RCC 7860 (cell line): ENCODE measurements at regions not wholly inside any gene's neighbourhood (a gene's known extent, or its start where the extent isn't known, plus 50 kb on each side); places are given as distances from the start of the nearest gene placed in this dataset.
A peak's percentile ranks its signal among the peaks of the same experiment; 100 is the strongest.
"Not testable (repeated sequence)": the region's sequence is repeated elsewhere in the genome, so short reads cannot be mapped to it uniquely, and the experiment has no call there.

Experiments used
- DNase-seq: peaks from one replicate; pipeline ENCODE4 v3.0.0-alpha.2; 2015; ENCODE audit warnings: low spot score
- FAIRE-seq: peaks from 2 replicates; lab custom pipeline; 2012; peaks lifted over from hg19 to GRCh38; lab: Jason Lieb, UNC

DNA sequence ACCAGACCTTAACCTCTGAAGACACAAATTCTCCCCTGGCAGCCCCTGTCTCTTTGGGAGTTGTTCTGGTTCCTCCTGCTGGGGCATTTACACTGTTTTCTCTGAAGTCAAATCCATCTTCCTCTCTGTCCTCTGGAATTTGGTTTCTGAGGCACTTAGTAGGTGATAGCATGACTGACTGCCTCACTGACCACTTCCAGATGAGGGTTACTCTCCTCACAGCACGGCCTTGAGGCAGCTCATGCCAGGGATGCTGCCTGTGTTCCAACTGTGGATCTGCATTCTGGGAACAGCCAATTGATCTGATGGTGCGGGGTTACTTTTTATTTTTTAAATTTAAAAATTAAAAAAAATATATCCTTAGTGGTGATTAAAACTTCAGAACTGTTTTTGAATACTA is 140.9 kb upstream of the ROPN1 start:
- FAIRE-seq = no peak
- no peak for DNase-seq

GRCh38 chr3:124133366-124133940 is 141.5 kb upstream of the ROPN1 start:
- DNase-seq = no peak
- no peak for FAIRE-seq

DNA sequence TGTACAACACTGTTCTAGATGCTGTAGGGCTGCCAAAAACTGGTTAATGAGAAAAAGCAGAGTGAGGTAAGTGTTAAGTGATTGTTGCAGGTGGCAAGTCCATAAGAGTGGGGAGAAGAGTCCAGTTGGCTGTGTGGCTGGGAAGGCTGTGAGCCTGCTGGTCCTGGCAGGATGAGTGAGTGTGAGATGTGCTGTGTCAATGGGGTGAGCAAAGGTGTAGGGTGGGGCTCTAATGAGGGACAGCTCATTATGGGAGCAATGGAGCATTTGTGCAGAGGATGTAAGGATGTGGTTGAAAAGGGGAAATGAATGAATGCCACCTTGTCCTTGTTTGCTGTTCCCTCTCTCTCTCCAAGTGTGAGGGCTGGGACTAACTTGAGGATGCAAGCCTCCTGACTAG is 145.3 kb upstream of the ROPN1 start:
- DNase-seq (peak; percentile 8), FAIRE-seq (no peak)

DNA sequence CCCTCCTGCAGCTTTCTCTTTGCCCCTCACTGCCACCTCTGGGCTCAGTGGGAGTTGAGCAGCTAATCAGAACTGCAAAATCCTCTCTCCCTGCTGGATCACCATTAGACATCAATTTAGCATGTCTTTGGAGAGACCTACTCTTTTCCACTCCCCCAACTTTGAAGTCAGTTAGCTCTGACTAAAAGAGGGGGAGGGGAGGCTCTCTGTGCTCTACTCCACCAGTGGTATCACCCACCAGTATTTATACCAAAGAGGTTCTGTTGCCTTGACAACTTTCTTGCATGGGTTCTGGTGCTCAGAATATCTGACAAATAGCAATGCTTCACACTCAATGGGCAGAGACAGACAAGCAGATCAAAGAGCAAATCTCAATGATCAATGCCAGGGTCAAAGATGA is 146.2 kb upstream of the ROPN1 start:
- DNase-seq (no peak), FAIRE-seq (no peak)

- FAIRE-seq (peak; percentile 61), DNase-seq (peak; percentile 68)
These were observed 148.8 kb upstream of the ROPN1 start for GRCh38 chr3:124140746-124141145.

DNA sequence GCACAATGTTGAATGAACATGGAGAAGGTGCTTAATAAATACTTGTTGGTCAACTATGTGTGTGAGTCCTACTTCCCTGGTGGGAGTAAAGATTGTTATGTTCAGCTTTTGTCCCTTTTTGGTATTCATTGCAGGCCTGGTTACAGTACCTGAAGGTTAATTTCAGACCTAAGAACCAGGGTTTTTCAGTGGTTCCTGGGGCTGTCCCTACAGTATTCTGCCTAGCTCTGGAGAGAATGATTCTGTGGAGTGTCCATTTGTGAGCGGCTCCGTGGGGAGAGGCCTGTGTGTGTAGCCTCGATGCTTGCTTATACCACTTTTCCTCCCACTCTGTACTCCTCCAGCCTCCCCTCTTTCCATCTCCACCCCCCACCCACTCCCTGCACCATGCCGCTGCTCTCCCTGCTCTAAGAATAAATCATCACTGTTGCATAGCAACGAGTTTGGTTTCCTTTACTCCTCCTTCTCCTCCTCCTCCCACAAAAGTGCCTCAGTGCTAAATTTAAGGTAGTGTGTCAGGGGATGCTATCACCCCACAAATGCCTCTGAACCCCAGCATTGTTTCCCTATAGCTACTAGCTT is 150.6 kb upstream of the ROPN1 start:
- FAIRE-seq (no peak), DNase-seq (no peak)

- FAIRE-seq (no peak), DNase-seq (no peak)
These were observed 151.1 kb upstream of the ROPN1 start for GRCh38 chr3:124143047-124143446.

DNA sequence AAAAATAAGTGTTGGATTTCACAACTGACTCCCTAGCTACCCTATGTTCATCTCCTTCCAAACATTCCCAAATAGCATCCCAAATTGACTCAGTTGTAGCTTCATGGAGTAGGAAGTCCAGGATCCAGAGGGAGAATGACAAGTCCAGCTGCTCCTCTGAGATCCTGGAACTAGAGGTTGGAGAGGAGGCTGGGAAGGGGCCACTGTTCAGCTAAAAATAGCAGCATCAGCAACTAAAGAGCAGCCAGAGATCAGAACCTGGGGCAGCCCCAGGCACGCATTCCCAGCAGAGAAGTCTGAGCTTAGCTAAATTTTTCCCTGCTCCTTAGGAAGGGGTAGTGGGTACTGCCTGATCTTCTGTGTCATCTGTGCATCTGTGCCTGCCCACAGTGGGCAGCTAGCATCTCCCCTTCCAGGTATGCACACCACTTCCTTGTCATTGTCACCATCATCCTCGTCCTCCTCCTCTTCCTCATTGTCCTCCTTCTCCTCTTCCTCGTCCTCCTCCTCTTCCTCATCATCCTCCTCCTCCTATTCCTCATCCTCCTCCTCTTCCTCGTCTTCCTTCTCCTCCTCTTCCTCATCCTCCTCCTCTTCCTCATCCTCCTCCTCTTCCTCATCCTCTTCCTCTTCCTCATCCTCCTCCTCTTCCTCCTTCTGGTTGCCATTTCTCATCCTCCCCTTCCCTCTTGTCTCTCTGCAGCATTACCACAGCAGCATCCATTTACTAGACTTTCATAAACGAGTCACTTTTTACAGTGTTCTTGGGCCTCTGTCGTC is 152.3 kb upstream of the ROPN1 start:
- no peak for FAIRE-seq
- no peak for DNase-seq

GRCh38 chr3:124147429-124147828 is 155.5 kb upstream of the ROPN1 start:
- DNase-seq (no peak), FAIRE-seq (no peak)

GRCh38 chr3:124147946-124148345 is 156.0 kb upstream of the ROPN1 start:
- FAIRE-seq (no peak), DNase-seq (no peak)

- FAIRE-seq (no peak), DNase-seq (no peak)
These were observed 157.2 kb upstream of the ROPN1 start for GRCh38 chr3:124149081-124149480.

- no peak for DNase-seq
These were observed 157.8 kb upstream of the ROPN1 start for GRCh38 chr3:124149771-124150170.

GRCh38 chr3:124152891-124153290 is 161.0 kb upstream of the ROPN1 start:
- not testable (repeated sequence) for DNase-seq, FAIRE-seq

More at GRCh38 chr3:124149771-124150170, 157.8 kb upstream of the ROPN1 start:
- no peak for FAIRE-seq

DNA sequence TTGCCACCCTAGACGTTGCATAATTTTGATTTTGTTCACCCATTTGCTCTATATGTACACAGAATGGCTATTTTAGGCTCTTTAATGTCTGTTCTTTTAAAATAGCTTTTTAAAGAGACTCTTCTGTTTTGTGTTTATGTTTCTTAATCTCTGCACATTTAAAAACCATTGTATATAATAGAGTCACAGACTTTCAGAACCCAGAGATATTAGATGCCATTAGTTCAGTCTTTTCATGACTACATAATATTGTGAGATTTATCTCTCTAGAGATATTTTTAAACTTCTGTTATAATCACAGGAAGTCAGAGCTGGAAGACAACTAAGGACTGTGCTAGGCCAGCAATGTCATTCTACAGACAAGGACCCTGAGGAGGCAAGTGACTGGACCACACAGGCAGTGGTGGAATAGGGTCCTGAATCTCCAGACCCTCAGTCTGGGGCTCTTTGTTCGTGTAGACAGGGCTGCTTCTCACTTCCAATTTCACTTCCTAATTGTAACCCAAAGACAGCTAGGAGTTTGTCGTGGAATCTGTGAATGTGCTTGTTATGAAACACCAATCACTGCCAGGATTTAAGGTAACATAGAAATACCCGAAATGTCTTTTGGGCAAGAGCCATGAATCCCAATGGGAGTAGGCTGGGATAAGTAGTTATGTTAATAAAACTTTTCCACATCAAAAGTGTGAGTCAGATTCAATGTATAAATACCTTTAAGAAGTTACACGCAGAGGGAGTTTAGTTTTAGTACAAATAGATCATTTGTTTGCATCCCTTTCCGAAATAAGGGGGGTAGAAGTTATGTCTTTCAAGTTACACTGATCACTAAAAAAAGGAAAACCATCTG is 165.2 kb upstream of the ROPN1 start:
- no peak for FAIRE-seq
- DNase-seq = no peak

DNA sequence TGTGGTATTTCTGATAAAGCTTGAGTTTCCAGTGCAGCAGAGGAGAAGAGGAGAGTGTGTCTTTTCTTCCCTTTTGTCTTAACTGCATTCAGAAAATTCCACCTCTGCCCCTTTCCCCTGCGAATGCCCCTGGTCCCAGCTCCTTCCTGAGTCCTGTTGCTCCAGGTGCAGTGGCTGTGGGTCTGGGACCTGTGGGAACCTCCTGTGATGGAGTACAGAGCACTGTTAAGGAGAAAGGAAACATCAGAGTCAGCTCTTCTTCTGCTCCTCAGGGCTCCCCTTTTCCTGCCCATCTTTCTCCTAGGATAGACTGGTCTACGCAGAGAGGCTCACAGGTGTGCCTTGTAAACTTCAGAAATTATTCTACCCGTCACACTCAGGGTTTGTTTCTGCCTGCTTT is 165.8 kb upstream of the ROPN1 start:
- FAIRE-seq (no peak), DNase-seq (no peak)

- FAIRE-seq (no peak), DNase-seq (no peak)
These were observed 166.4 kb upstream of the ROPN1 start for GRCh38 chr3:124158168-124158881.

DNA sequence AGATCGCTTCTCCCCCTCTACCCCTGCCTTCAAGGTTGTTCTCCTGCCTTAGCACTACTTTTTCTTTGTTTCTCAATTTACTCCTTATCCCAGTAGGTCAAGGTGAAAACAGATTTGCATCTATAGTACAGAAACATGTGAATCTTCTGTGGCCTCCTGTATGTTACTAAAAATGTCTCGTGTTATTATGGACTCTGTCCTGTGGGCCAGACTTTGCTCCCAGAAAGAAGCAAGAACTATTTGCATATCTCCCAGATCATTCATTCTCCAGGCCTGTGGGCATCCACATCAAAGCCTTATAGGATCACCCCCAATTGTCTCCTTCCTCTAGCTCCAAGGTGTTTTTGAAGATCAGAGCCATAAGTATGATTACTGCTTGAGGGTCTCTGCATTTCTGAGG is 169.5 kb upstream of the ROPN1 start:
- no peak for FAIRE-seq

DNA sequence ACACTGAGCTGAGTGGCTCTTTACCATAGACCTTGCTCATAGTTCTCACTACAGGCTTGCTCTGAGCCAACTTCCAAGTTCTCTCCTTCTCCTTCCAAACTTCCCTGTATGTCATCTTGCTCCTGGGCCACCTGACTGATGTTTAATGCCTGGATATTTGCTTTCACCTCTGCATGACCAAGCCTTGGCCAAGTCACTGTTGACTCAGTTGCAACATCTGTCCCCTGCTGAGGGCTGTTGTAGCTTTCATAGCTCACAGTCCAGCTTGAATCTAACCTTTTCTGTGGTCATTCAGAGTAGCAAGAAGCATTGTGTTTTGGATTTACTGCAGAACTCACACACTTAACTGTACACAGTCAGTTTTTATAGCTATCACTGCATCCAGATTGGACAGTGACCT is 171.8 kb upstream of the ROPN1 start:
- no peak for DNase-seq
- FAIRE-seq = no peak

More for the DNA sequence above, 169.5 kb upstream of the ROPN1 start:
- no peak for DNase-seq

DNA sequence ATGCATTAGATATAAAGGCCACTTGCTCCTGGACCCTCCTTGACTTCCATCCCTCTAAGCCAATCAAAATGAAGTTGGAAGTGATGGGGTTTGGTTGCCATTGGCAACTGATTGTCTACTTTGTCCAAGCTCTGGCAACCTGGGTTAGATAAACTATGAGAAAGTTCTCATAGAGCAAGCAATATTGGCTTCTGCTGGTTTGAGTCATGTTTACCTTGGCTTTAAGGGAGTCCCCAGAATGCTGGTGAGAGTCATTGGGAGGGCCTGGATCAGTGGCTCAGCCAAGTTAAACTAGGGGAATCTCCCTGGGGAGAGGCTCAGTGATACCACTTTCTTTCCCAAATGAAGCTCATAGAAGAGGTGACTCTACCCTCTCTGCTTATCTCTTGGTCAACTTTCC is 176.3 kb upstream of the ROPN1 start:
- DNase-seq (no peak), FAIRE-seq (no peak)

DNA sequence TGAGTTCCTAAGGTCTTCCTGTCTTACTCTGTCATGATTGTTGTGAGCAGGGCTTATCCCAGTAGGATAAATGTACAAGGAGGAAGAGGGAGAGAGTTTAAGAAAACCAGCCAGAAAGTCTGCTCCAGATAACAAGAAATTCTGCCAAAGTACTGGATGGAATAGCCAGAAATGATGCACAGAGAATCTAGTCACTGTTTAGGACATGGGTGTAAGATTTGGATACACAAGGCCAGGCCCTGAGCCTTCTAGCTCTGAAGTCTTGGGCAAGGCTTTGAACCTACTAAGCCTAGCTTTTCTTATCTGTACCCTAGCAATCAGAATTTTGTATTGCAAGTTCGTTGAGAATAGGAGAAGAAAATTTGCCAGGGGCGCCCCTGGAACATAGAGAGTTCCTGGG is 180.4 kb upstream of the ROPN1 start:
- no peak for DNase-seq
- FAIRE-seq = no peak

DNA sequence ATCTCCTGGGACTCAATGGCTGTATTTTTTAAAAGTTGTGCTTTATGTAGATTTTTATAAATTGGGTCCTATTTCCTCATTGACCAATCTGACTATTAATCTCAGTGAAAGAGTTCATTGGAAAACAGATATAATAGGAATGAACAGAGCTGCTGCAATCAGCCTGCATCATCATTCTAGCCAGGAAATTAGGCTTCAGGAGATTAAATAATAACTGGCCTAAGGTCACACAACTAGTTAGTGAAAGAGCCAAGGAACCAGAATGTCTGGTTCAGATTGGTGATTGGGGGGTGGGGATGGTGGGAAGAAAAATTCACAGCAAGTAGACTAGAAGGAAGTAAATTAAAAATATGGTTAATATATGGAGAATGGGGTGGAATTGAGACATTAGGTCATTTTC is 180.9 kb upstream of the ROPN1 start:
- FAIRE-seq = peak; percentile 62
- DNase-seq = no peak
